OCI-LY3 (cell line): ENCODE measurements at regions not wholly inside any gene's neighbourhood (a gene's known extent, or its start where the extent isn't known, plus 50 kb on each side); places are given as distances from the start of the nearest gene placed in this dataset.

Experiments
- CTCF ChIP-seq: fragments of 200-600, 300-600 bp; sonication (generic); IDR thresholded peaks from 2 replicates; pipeline ENCODE4 v1.5.1; 2014; ENCODE audit warnings: antibody characterized with exemption, low read length, low read depth
- EZH2phosphoT487 ChIP-seq: fragments of 200-600 bp; shearing (Covaris generic); IDR thresholded peaks from 2 replicates; pipeline ENCODE4 v1.6.1; 2018; ENCODE audit warnings: antibody characterized with exemption, mixed run types, low read depth

DNA sequence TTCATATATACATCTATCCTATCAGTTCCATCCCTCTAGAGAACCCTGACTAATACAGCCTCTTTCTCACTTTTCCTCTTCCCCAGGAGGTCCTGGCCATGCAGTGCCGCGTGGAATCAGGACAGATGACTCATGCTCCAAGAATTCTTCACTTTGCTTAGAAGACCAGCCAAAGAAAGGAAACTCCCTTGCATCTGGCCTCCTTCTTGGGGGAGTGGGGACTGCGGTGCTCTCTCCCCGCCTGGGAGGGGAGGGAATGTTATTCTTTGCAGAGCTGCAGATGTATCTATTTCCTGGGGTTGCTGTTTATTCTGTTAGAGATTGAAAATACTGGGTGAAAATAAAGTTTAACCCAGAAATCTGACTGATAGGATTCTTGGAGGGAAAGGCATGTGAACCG lies 111.5 kb upstream of the SH3BP4 start:
- TF ChIP-seq CTCF (no peak), EZH2phosphoT487 (no peak)
